Lung (tissue), 11 donors: ENCODE measurements at regions not wholly inside any gene's neighbourhood (a gene's known extent, or its start where the extent isn't known, plus 50 kb on each side); places are given as distances from the start of the nearest gene placed in this dataset.
A peak's percentile ranks its signal among the peaks of the same experiment; 100 is the strongest.

Experiments
- ATAC-seq: fragments of 200-7000 bp; cut with Tn5 transposase; one replicate; pipeline ENCODE4 v1.9.1; 2020; ENCODE audit warnings: moderate number of reproducible peaks; ENCODE audit not compliant: insufficient read depth, low FRiP score
- DNase-seq, 3 donors: peaks; one replicate each; pipeline ENCODE4 v3.0.0-alpha.2; 2013 to 2017
- H3K27ac ChIP-seq, 2 donors: one replicate each; pipeline ENCODE4 v1.5.1; 2013; ENCODE audit warnings: mild to moderate bottlenecking in 2 of 2, moderate library complexity in 2 of 2, control low read depth in 1 of 2, inconsistent platforms in 1 of 2, low read depth in 1 of 2, low read length in 1 of 2
- H3K27me3 ChIP-seq, 3 donors: one replicate each; pipeline ENCODE4 v1.5.1; 2013; ENCODE audit warnings: low read length in 2 of 3; ENCODE audit not compliant: control insufficient read depth in 3 of 3, insufficient read depth in 3 of 3
- H3K36me3 ChIP-seq, 4 donors: one replicate each; pipeline ENCODE4 v1.5.1; 2013; ENCODE audit warnings: low read length in 4 of 4, mild to moderate bottlenecking in 1 of 4, moderate library complexity in 1 of 4; ENCODE audit not compliant: control insufficient read depth in 4 of 4, insufficient read depth in 4 of 4
- H3K4me1 ChIP-seq, 5 donors: one replicate each; pipeline ENCODE4 v1.5.1; 2013; ENCODE audit warnings: low read length in 5 of 5, mild to moderate bottlenecking in 2 of 5, moderate library complexity in 1 of 5; ENCODE audit not compliant: control insufficient read depth in 5 of 5, insufficient read depth in 5 of 5
- H3K4me3 ChIP-seq: one replicate; pipeline ENCODE4 v1.5.1; 2013; ENCODE audit warnings: mild to moderate bottlenecking, control low read depth, moderate library complexity
- H3K9ac ChIP-seq, 2 donors: one replicate each; pipeline ENCODE4 v1.5.1; 2013; ENCODE audit warnings: low read length in 2 of 2, control low read depth in 1 of 2; ENCODE audit not compliant: insufficient read depth in 1 of 2
- H3K9me3 ChIP-seq, 4 donors: one replicate each; pipeline ENCODE4 v1.5.1; 2013; ENCODE audit warnings: low read length in 3 of 4, mild to moderate bottlenecking in 1 of 4, moderate library complexity in 1 of 4; ENCODE audit not compliant: control insufficient read depth in 4 of 4, insufficient read depth in 3 of 4
- CTCF ChIP-seq: IDR thresholded peaks from 2 replicates; pipeline ENCODE4 v1.5.1; 2012; ENCODE audit warnings: mild to moderate bottlenecking; ENCODE audit errors: control extremely low read depth, extremely low read depth
- WGBS, 2 donors: extraction: QIAGEN DNeasy Blood & Tissue Kit; methylation state at CpG; one replicate each; pipeline ENCODE4 v1.1.7; 2013; 5-methylcytosine and 5-hydroxymethylcytosine counted together
- donor health status: control.
- donor health status: control.
- donor health status: Bipolar disorder and iron deficiency.
- donor health status: healthy.
- donor health status: DM: yes; HTN: yes; CAD: no.

- 25 to 60% methylated on average over 2 of the region's 2 CpGs for WGBS, 2 donors
- H3K36me3 ChIP-seq: no peaks in the 10 kb centered on the region
- H3K9ac ChIP-seq: no peak overlapping the region
- DNase-seq (no peak), ATAC-seq (no peak)
- no peak for TF ChIP-seq CTCF
- H3K27me3 ChIP-seq: no peaks in the 10 kb centered on the region
- H3K9me3 ChIP-seq: peaks cover 0 to 2% (median under 1%) of the 10 kb centered on the region in 4 donors
- no peak overlapping the region for H3K27ac ChIP-seq
- H3K4me1 ChIP-seq: peaks cover 0 to 3% (median 0%) of the 10 kb centered on the region in 5 donors
- no peak overlapping the region for H3K4me3 ChIP-seq
These were observed 502.6 kb upstream of the HS3ST1 start for GRCh38 chr4:11931266-11931820.

- no peak overlapping the region for H3K27ac ChIP-seq
- no peak for TF ChIP-seq CTCF
- H3K9me3 ChIP-seq: peaks cover 0 to 2% (median under 1%) of the 10 kb centered on the region in 4 donors
- no peak for DNase-seq
- WGBS, 2 donors: 69 to 92% methylated on average over 1 of the region's 1 CpG
- no peak for ATAC-seq
- no peak overlapping the region for H3K9ac ChIP-seq
- no peak overlapping the region for H3K4me3 ChIP-seq
- peaks cover 0 to 3% (median 0%) of the 10 kb centered on the region in 5 donors for H3K4me1 ChIP-seq
- H3K27me3 ChIP-seq: no peaks in the 10 kb centered on the region
- H3K36me3 ChIP-seq: no peaks in the 10 kb centered on the region
These were observed 500.4 kb upstream of the HS3ST1 start for GRCh38 chr4:11929080-11929479.

GRCh38 chr4:11919316-11919715 is 490.6 kb upstream of the HS3ST1 start:
- Histone ChIP-seq H3K9ac (no peak overlapping the region), H3K27me3 (no peaks in the 10 kb centered on the region), H3K27ac (no peak overlapping the region), H3K9me3 (peaks cover 0 to 2% (median 0%) of the 10 kb centered on the region in 4 donors), H3K4me3 (no peak overlapping the region), H3K4me1 (peaks cover 0 to 6% (median 0%) of the 10 kb centered on the region in 5 donors), H3K36me3 (no peaks in the 10 kb centered on the region)
- ATAC-seq: no peak
- no peak for TF ChIP-seq CTCF
- peak in 2 of 3 donors; percentile 60 to 77 for DNase-seq
- 69 to 89% methylated on average over 1 of the region's 1 CpG for WGBS, 2 donors

- 32 to 59% methylated on average over 1 of the region's 1 CpG for WGBS, 2 donors
- no peak for ATAC-seq
- peak; percentile 17 to 64 (median 51) for DNase-seq
These were observed 485.7 kb upstream of the HS3ST1 start for GRCh38 chr4:11914406-11914805.

More at GRCh38 chr4:11914406-11914805, 485.7 kb upstream of the HS3ST1 start:
- H3K27me3 ChIP-seq: no peaks in the 10 kb centered on the region
- no peaks in the 10 kb centered on the region for H3K36me3 ChIP-seq
- no peaks in the 10 kb centered on the region for H3K9me3 ChIP-seq
- no peak overlapping the region for H3K9ac ChIP-seq
- no peak for TF ChIP-seq CTCF
- H3K4me3 ChIP-seq: no peak overlapping the region
- peaks cover 0 to 8% (median 0%) of the 10 kb centered on the region in 5 donors for H3K4me1 ChIP-seq
- H3K27ac ChIP-seq: no peak overlapping the region
